T-helper 1 cell (primary cell): ENCODE measurements at regions not wholly inside any gene's neighbourhood (a gene's known extent, or its start where the extent isn't known, plus 50 kb on each side); places are given as distances from the start of the nearest gene placed in this dataset.
A peak's percentile ranks its signal among the peaks of the same experiment; 100 is the strongest.
"Not testable (repeated sequence)": the region's sequence is repeated elsewhere in the genome, so short reads cannot be mapped to it uniquely, and the experiment has no call there.

Experiments
- DNase-seq, 5 donors: peaks; one replicate each; pipeline ENCODE4 v3.0.0-alpha.2; 2012 to 2020

DNA sequence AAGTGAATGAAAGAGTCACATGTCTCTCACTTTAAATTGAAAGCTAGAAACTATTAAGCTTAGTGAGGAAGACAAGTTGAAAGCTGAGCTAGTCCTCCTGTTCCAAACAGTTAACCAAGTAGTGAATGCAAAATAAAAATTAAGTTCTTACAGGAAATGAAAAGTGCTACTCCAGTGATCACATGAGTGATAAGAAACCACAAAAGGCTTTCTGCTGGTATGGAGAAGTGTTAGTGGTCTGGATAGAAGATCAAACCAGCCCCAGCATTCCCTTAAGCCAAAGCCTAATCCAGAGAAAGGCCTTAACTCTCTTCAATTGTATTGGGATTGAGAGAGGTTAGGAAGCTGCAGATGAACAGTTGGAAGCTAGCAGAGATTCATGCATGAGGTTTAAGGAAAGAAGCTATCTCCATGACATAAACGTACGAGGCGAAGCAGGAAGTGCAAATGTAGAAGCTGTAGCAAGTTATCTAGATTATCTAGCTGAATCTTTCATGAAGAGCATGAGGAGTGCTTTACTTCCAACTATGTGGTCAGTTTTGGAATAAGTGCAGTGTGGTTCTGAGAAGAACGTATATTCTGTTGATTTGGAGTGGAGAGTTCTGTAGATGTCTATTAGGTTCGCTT, 261.6 kb downstream of the MDFIC start:
- no peak for DNase-seq

DNA sequence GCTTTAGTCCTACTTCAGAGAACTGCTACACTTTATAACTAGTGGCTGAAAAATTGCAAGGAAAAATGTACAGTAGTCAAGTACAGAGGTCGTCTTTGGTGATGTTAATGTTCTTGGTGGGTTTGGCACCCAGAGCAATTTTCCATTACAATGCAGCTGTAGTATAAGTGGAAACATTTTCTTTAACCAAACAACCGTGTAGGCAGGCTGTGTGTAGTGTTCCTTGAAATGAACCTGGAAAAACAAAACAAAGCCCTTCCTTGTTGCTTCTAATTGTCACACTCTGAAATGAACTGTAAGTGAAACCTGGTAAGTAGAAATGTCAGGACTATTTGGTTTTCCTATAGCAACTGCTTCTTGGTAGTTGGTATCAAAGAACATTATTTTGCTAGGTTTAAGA, 256.9 kb downstream of the MDFIC start:
- DNase-seq, result no peak

DNA sequence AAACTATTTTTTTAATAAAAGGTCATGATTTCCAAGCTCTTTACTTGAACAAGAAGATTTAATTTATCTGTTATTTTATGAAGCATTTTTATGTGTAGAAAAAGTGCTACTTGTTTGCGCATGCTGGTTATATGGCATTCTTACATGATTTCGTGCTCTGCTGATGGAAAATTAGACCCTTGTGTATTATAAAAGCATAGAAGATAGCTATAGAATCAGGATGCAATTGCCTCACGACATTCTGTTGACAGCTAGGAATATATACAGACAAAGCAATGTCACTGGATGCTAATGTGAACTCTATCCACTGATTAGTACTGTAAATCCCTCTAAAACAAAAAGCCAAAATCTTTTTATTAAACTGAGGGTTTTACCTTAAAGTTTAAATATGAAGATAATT, 255.9 kb downstream of the MDFIC start:
- DNase-seq, result no peak

DNA sequence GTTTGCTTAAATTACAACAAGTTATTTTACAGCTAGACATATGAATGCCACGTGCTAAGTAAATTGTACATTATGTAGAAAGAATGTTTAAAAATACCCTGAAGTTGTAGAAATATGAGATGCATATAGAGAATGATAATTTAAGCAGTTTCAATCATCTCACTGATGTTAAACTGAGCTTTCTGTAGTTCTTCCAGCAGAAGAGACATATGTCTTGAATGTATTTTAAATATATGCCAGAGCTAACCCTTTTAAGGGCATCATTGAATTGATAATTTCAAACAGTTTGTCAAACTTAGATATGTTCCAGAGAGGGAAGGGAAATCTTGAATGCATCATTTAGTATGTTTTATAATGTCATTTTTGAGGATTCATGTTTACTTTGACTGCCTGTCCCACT, 255.2 kb downstream of the MDFIC start:
- DNase-seq, result no peak

DNA sequence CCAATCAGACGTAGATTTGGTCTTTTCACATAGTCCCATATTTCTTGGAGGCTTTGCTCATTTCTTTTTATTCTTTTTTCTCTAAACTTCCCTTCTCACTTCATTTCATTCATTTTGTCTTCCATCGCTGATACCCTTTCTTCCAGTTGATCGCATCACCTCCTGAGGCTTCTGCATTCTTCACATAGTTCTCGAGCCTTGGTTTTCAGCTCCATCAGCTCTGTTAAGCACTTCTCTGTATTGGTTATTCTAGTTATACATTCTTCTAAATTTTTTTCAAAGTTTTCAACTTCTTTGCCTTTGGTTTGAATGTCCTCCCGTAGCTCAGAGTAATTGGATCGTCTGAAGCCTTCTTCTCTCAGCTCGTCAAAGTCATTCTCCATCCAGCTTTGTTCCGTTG, 250.5 kb downstream of the MDFIC start:
- not testable (repeated sequence) for DNase-seq

DNA sequence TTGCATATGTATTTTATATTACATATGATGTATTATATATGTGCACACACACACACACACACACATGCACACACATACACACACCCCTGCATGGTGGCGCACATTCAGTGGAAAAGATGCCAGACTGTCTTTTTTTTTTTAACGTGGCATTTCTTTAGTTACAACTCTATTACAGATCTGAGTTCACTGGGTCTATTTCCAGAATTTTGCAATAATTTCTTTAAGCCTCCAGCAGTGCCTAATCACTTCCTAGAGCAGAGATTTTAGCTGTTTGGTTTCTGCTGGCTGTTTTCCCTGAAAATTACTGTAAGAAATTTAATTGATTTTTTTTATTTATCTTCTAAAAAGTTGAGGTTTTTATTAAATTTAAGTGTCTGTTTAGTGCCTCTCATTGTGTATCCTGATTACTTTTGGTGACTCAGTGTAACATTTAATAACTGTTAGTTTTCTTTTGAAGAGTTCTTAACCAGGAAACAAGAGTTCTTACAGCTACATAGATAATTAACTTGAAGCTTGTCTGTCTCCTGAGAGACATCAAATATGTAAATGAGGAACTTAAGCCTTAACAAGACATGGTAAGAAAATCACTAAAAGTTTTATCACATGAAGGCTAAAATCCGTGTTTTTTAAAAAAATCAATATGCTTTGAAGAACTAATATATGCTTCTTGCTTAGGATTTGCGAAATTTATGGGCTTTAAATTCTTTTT, 232.0 kb downstream of the MDFIC start:
- DNase-seq, result no peak

DNA sequence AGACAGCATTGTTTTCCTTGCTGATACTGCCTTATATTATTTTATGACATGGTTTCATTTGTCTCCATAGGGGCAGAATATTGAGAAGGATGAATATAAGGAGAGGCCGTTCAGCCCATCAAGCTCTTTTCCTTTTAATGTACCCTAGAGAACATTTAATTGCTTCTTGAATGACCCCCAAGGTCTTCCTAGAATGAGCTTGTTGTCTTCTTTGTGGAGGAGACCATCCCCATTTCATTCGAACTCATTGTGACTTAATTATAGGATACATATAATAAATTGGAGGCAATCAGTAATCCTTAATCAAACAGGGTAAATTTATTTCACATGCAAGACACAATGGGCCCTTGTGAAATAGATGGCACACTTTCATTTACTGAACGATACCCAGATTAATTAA, 231.3 kb downstream of the MDFIC start:
- no peak for DNase-seq

DNA sequence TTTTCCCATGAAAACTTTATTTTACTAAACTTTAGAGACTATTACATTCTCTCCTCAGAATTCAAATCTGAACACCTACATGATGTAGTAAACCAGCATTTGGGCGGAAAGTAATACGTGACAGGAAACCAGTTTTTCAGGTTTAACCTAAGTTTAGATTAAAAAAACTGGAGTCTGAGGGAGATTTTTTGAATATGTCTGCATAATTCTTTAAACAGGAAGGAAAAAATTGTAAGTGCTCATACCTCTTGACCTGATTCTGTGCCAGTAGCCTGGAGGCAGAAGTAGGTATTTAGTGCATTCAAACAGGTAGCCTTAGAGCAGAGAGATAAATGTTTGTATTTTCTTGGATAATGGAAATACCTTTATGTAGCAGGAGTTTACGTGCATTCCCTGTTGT, 224.3 kb downstream of the MDFIC start:
- no peak for DNase-seq

DNA sequence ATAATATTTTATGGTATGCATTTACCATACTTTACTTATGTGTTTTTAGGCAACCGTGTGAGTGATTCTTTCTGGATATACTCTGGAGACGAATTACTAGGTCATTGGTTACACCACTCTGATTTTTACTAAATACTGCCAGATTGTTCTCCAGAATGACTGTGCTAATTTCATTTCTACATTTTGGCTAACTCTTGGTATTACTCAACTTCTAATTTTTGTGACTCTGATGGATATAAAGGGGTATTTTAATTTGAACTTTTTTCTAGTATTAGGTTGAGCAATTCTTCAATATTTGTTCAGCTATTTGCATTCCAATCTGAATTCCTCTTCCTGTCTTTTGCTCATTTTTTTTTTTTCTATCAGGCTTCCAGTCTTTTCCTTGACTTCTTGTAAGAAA, 223.6 kb downstream of the MDFIC start:
- DNase-seq, result peak in 1 of 5 donors; percentile 20

DNA sequence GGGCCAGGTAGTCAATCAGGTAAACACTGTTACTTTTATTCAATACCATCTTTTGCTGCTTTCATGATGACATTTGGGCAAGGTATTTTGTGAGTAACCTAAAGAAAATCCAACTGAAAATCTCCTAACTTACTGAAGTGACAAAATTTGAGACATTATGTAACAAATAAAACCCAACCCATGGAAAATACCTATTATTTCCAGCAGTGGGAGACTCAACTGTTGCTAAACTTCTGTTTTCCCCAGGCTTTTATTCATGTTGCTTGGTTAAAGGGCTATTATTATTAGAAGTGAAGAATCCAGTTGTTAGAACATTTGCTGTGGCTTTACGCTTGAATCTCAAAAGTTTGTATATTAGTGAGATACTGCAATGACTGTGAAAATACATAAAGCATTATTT, 215.9 kb downstream of the MDFIC start:
- no peak for DNase-seq

DNA sequence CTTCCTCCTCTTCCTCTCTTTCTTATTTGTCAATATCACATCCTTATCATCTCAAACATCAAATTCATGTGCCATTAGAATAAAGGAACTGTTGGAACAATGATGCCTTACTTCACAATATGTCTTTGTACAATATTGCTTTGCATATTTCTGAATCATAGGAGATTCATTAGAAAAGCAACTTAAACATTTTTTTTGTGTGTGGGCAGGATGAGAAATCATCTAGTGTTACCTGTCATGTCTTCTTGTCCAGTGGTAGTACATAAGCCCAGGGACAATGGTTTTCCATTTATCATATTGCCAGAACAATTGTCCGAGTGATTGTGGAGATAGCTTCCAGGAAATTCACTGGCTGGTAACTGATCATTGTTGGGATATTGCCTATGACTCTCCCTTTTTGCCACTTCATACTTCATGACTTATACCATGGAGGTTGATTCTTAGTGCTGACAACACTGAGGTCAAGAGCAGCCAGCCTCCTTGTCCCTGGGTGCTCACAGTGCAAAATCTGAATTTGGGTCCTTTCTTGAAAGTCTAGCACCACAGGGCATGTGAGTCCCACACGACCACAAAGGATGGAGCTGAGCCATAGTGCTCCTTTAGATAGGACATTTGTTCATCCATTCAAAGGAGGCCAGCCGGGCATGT, 215.0 kb downstream of the MDFIC start:
- DNase-seq, result no peak

DNA sequence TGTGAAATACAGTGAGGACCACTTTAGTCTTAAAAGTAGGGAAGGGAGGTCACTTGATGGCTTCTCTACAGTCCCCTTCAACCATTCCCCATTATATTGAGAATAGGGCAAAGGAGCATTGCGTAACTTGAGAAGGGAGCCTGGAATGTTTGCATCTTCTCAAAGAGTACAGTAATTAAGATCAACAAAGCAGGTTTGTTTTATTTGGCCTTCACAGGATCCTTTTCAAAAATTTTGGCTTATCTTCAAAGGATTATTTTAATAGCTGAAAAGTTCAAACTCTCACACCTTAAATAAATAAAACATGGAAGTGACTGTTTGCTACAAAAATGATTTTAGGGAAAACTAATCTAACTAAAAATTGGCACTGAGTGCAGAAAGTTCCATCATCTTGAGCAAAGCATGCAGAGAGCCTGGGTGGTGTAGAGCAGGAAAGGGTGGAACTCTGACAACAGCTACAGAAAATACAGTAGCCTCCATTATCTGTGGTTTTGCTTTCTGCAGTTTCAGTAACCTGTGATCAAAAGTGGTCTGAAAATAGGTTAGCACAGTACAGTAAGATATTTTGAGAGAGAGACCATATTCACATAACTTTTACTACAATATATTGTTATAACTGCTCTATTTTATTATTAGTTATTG, 214.0 kb downstream of the MDFIC start:
- no peak for DNase-seq

DNA sequence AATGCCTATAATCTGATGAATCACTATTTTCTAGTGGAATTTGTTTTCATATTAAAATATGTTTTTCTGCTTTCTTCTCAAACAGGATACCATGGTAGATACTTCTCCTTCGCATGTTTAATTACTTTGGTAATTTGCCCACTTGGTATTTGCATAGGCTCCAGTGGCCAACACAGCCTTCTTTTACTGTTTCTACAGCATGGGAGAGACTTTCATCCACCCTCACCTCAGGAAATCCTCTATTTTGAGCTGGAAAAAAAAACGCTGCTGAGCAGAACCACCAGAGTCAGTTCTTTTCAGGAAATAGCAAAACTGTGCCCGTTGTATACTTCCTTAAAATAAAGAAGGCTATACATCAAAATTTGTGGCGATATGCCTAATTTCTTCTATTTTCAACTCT, 213.3 kb downstream of the MDFIC start:
- no peak for DNase-seq

DNA sequence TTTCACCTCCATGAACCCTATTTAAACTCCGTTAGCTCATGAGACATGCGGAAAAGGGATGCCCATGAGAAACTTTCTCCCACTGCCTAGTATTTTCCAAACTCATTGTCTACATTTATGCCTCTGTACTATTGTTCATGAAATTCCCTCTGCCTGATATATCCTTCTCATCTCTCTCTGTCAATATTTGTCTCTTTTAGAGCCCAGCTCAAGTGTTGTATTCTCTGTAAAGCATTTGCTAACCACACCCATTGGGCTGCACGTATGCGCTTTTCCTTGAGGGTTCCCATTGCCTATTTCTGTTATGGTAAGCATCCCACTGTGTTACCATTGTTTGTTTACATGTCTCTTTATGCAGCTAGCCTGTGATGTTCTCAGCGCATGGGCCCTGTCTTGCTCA, 211.4 kb downstream of the MDFIC start:
- DNase-seq, result no peak

DNA sequence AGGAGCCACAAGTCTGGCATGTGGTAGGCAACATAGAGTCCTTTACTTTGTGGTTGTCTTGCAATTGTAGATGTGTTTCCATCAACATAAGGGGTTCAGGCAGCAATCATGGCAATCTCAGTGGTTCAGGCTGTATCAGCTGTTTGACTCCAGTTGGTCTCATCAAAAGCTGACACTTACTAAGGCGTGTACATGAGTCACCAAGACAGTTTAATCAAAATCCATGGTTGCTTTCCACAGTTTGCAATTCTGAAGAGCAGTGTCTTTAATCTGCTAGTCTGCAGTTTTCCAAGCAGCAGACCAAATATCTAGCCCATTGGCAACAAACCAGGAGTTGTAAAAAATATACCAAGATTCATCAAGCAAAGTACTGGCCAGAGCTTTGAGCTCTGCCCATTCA, 210.2 kb downstream of the MDFIC start:
- no peak for DNase-seq

DNA sequence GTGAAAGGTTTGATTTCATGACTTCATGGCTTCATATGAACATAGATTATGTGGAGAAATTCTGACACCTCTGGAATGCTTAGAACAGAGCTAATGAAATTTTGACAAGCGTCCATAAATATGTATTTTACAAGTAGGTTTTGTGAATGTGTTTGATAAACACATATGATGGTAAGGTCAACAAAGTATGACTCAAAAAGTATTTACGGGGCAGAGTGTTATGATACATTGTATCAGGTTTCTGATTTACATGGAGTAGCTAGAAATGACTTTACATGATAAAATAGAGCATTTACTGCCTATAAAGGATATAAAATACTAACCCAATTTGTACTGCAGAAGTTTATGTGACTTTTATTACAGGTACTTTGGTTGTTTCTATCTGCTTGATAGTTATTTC, 206.3 kb downstream of the MDFIC start:
- DNase-seq, result no peak

DNA sequence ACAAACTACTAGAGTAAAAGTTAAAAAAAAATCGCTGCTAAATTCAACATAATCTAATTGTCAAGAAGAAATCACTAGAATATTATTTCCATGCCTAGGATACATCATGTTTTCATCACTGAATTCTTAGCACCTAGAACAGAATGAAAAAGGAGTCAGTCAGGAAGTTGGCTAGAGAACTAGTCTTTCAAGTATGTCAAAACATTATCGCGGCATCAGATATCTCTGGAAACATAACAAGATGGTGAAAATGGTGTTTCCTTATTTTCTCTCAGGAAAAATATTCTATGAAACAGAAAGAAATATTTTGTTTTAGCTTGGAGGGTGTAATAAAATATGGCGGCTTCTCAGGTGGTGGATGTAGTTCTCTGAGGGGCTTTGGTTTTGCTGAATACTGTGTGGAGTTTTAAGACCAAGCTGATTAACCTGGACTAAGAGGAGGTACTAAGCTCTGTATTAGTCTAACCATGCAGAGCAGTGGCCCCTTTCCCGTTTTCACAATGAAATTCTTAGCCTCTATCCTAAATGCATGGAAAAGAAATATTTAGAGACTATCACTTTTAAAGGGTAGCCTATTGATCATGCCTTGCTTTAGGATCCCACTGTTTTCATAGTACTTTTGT, 205.6 kb downstream of the MDFIC start:
- DNase-seq, result no peak

DNA sequence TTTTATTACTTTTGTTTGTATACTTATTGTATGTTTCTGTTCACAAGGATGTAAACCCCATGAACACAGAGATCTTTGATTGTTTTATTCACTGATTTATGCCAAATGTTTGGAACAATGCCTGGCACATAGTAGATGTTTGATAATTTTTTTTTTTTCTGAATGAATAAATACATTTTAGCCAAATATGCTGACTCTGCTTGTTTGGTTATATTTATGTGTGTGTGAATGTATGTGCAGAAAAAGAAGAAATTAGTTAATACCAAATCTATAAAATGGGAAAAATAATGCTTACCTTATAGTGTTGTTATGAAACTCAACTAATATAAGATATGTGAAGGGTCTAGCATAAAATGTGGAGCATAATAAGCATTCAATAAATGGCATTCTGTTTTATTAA, 203.9 kb downstream of the MDFIC start:
- no peak for DNase-seq

DNA sequence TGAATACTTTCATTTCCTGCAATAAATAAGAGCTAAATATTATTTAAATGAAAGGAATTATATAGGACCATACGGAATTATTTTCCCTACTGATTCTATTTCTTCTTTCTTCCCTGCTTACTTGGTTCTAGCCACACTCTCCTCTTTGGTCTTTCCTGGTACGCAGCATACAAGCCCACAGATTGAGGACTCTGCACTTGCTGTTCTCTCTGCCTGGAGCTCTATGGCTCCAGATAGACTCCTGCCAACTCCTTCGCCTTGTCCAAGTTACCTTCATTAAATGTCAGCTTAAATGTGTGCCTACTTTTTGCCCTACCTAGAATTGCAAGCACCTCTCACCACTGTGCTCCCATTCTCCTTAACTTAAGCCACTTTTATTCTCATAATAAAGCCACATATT, 203.4 kb downstream of the MDFIC start:
- no peak for DNase-seq

DNA sequence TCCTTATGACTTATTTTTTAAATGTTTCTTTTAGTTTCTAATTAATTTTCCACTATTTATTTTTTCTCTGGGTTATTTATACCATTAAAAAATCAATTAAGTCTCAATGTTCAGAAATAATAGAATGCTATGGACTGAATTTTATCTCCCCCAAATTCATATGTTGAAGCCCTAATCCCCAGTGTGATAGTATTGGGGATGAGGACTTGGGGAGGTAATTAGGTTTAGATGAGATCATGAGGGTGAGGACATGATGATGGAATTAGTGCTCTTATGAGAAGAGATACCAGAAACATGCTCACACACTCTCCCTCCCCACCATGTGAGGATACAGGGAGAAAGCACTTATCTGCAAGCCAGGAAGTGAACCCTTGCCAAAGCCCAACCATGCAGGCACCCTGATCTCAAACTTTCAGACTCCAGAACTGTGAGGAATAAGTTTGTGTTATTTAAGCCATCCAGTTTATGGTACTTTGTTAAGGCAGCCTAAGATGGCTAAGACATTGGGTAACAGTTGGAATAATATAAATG, 202.6 kb downstream of the MDFIC start:
- no peak for DNase-seq

DNA sequence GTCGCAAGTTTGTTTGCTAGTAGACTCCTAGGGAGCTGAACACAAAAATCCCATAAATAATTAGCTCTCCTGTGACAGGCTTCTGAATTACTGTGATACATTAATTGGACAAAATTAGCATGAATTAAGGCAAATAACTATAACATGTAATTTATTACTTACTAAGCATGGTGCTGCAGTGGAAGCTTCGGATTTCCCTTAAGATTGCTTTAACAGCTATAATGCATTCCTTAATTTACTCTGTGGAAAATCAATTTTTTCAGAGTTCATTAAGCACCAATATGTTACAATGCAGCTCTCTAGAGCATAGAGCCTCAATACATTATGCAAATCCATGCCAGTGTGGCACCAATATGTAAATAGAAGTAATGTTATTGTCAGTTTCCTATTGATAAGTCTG, 201.5 kb downstream of the MDFIC start:
- no peak for DNase-seq

DNA sequence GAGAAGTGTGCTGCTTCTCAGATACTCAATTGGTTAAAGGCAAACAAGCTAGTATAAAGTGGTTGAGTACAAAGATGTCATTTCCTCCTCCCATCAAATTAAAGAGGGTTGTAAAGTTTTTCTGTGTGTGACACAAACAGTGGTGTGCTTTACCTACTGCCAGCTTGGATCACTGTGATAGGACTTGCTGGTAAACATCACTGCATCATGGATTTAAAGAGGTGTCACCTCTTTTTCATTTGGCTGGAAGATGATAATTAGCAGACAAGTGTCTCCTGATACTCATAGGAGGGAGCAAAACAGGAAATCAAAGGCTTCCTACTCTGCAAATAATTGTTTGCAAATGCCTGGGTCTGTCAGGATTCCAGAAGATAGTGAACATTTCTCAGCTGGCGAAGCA, 200.5 kb downstream of the MDFIC start:
- no peak for DNase-seq

DNA sequence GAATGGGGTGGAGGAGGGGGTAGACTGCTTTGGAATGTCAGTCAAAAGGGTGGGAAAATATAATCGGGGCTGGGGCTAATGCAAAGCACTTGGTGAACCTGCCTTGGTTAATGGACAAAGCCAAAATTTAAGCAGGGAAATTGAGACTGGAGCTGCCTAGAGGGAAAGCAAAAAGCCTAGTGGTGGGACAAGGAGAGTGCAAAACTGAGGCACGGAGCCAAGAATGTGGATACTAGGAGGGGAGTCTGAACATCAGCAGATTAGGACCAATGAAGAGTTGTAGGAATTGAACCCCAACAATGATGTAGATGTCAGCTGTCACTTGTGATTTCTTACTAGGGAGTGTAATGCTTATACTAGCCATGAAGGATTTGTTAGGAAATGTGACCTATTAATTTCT, 195.9 kb downstream of the MDFIC start:
- DNase-seq, result no peak
